ENCODE measurements at regions not wholly inside any gene's neighbourhood (a gene's known extent, or its start where the extent isn't known, plus 50 kb on each side); places are given as distances from the start of the nearest gene placed in this dataset.

DNA sequence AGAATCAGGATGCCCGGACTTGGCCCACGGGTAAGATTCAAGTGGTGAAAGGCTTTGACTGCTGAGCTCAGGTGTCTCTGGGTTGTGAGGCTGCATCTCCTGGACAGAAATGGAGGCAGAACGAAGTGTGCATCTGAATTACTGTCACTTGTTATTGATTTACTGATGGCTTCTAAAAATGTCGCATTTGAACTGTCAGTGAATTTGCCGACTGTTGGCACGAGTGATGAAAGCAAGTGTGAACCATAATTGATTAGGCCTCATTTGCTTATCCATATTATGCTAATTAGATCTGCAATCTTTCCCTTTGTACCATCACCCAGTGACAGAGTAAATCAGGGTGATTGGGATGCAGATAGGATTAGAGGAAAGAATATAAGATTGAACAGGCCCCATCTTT, 252.4 kb downstream of the NUF2 start:
- no peaks in the 10 kb centered on the region for H3K9me3 ChIP-seq
- intact Hi-C loops (cut with DNase I; ENCODE audit: low total_unique reads): no loop called here
- no peak overlapping the region for H3K4me3 ChIP-seq
- no peaks in the 10 kb centered on the region for H3K27me3 ChIP-seq
- no peak overlapping the region for H3K27ac ChIP-seq
- no peaks in the 10 kb centered on the region for H3K4me1 ChIP-seq
- no peak for DNase-seq
- 92 to 95% (median 94%) methylated on average over 6 of the region's 6 CpGs for WGBS, 5 donors
- TF ChIP-seq POLR2AphosphoS5 (IDR thresholded peaks at IDR 0.05): no peak
- TF ChIP-seq POLR2A (IDR thresholded peaks at IDR 0.05): no peak
- TF ChIP-seq, protein P1, sequence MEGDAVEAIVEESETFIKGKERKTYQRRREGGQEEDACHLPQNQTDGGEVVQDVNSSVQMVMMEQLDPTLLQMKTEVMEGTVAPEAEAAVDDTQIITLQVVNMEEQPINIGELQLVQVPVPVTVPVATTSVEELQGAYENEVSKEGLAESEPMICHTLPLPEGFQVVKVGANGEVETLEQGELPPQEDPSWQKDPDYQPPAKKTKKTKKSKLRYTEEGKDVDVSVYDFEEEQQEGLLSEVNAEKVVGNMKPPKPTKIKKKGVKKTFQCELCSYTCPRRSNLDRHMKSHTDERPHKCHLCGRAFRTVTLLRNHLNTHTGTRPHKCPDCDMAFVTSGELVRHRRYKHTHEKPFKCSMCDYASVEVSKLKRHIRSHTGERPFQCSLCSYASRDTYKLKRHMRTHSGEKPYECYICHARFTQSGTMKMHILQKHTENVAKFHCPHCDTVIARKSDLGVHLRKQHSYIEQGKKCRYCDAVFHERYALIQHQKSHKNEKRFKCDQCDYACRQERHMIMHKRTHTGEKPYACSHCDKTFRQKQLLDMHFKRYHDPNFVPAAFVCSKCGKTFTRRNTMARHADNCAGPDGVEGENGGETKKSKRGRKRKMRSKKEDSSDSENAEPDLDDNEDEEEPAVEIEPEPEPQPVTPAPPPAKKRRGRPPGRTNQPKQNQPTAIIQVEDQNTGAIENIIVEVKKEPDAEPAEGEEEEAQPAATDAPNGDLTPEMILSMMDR (IDR thresholded peaks at IDR 0.05): no peak
- TF ChIP-seq EP300 (IDR thresholded peaks at IDR 0.05): no peak
- H3K36me3 ChIP-seq: no peaks in the 10 kb centered on the region

DNA sequence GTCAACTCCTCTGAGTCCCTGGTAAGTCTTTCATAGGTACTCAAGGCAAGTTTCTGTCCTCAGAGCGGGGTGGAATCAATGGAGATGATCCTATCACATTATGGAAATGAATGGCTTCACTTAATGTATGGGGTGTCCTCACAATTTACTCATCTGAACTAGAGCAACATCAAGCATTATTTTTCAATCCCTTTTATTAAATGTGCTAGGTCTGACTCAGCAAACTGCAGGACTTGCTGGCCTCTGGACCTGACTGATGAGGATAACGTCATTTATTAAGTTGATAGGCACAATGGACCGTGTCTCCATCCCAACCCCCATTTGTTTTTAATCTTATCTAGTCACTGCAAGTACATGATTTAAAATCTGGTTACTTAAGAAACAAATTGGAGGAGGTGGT, 259.2 kb downstream of the NUF2 start:
- TF ChIP-seq, protein P1 (IDR thresholded peaks at IDR 0.05): no peak
- no peak for TF ChIP-seq POLR2AphosphoS5 (IDR thresholded peaks at IDR 0.05)
- no peak for TF ChIP-seq POLR2A (IDR thresholded peaks at IDR 0.05)

DNA sequence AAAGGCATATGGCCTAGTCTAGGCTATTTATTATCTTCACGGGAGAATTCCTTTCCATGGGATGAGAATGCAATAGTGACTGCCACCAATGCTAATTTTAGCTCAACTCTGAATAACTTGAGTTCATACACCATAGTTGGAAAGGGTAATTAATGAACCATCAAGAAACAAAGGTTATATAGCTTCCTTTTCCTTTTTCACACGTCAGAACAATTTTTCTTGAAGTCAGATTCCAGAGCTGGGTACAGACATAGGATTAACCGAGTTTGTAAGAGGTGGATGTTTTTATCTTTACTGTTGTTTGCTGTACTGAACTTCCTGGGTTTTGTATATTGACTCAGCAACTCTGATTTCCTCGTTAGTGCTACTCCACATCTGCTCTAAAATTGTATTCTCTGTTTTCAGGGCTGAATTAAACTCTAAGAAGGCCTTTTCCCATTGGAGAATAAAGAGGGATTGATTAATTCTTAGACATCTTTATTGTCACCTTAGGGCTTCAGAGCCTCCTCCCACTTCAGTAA, 262.0 kb downstream of the NUF2 start:
- no peaks in the 10 kb centered on the region for H3K9me3 ChIP-seq
- H3K36me3 ChIP-seq: no peaks in the 10 kb centered on the region
- TF ChIP-seq EP300 (IDR thresholded peaks at IDR 0.05) (no peak), POLR2A (IDR thresholded peaks at IDR 0.05) (no peak)
- TF ChIP-seq, protein P1 (IDR thresholded peaks at IDR 0.05): no peak
- peaks cover 0 to 24% (median 12%) of the 10 kb centered on the region in 4 donors for H3K4me1 ChIP-seq
- WGBS, 5 donors: 25 to 32% (median 27%) methylated on average over 4 of the region's 4 CpGs
- H3K27me3 ChIP-seq: no peaks in the 10 kb centered on the region
- H3K27ac ChIP-seq: no peak overlapping the region
- no peak overlapping the region for H3K4me3 ChIP-seq
- intact Hi-C loops (cut with DNase I; ENCODE audit: low total_unique reads): no loop called here
- DNase-seq: peak in 1 of 2 donors; percentile 6

More for the DNA sequence above, 259.2 kb downstream of the NUF2 start:
- Histone ChIP-seq H3K27ac (no peak overlapping the region), H3K4me3 (no peak overlapping the region), H3K27me3 (no peaks in the 10 kb centered on the region), H3K36me3 (no peaks in the 10 kb centered on the region), H3K4me1 (peaks cover 0 to 18% (median 12%) of the 10 kb centered on the region in 4 donors), H3K9me3 (no peaks in the 10 kb centered on the region)
- intact Hi-C loops (cut with DNase I; ENCODE audit: low total_unique reads): no loop called here
- DNase-seq: no peak
- 39 to 54% (median 50%) methylated on average over 3 of the region's 3 CpGs for WGBS, 5 donors

DNA sequence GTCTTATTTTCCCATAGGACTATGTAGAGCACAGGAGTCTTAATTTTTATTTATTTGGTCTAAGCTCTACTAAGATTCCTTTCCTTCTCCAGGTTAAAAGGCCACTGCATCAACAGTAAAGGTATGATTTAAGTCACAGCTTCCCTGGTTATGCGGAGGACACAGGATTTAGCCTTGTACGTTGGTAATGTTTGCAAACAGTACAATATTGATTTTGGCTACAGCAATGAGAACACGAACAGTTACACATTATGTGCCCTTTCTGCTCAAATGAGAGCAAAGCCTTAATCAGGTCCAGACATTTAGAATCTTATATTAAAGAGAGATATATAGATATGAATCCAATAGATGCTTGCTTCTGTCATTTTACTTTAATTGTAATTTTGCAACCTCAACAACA, 264.0 kb downstream of the NUF2 start:
- TF ChIP-seq POLR2AphosphoS5 (IDR thresholded peaks at IDR 0.05) (no peak), POLR2A (IDR thresholded peaks at IDR 0.05) (no peak), EP300 (IDR thresholded peaks at IDR 0.05) (no peak)
- TF ChIP-seq, protein P1 (IDR thresholded peaks at IDR 0.05): no peak
- Histone ChIP-seq H3K4me3 (no peak overlapping the region), H3K27ac (no peak overlapping the region), H3K9me3 (no peaks in the 10 kb centered on the region), H3K4me1 (peaks cover 0 to 24% (median 12%) of the 10 kb centered on the region in 4 donors), H3K27me3 (no peaks in the 10 kb centered on the region), H3K36me3 (no peaks in the 10 kb centered on the region)
- intact Hi-C loops (cut with DNase I; ENCODE audit: low total_unique reads): no loop called here
- 32 to 60% (median 35%) methylated on average over 3 of the region's 3 CpGs for WGBS, 5 donors
- DNase-seq: peak in 1 of 2 donors; percentile 7
